ENCODE measurements at regions not wholly inside any gene's neighbourhood (a gene's known extent, or its start where the extent isn't known, plus 50 kb on each side); places are given as distances from the start of the nearest gene placed in this dataset.

GRCh38 chr20:57848282-57848681, 138.5 kb upstream of the PMEPA1 start:
- TF ChIP-seq POLR2A (IDR thresholded peaks at IDR 0.05) (no peak), CTCF (IDR thresholded peaks at IDR 0.05) (no peak)
